Embryonic facial prominence (tissue), 1 donor: ENCODE measurements at regions not wholly inside any gene's neighbourhood (a gene's known extent, or its start where the extent isn't known, plus 50 kb on each side); places are given as distances from the start of the nearest gene placed in this dataset.

Experiments
- DNase-seq: peaks from one replicate; pipeline ENCODE4 v3.0.0-alpha.2; 2016; ENCODE audit errors: extremely low spot score

DNA sequence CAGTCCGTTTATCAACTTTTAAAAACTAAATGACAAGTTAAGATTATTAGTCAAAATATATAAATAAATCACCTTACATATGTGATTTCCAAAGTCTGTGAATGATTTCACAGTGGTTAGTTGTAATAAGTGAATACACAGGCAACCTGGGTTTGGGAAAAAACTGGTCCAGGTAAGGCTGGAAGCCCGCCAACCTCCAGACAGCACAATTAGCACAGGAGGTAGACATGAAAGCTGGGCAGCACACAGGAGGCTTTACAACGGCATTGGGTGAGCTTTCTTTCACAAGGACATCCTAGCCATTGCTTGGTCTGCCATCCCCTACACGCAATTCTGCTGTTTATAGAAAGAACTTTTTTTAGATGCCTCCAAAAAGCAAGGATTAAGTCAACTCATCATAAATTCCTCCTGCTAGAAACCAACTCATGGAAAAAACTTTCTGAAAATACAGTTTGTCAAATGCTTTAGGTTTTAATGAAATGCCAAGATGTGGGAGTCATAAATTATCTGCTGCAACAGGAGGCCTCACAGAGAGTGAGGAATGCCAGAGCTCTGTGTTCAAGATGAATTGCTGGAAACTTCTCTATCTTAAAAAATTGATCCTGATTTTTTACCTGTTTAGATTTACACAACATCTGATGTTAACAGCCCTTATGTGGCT lies 346.8 kb upstream of the NFE2L3 start:
- no peak for DNase-seq

DNA sequence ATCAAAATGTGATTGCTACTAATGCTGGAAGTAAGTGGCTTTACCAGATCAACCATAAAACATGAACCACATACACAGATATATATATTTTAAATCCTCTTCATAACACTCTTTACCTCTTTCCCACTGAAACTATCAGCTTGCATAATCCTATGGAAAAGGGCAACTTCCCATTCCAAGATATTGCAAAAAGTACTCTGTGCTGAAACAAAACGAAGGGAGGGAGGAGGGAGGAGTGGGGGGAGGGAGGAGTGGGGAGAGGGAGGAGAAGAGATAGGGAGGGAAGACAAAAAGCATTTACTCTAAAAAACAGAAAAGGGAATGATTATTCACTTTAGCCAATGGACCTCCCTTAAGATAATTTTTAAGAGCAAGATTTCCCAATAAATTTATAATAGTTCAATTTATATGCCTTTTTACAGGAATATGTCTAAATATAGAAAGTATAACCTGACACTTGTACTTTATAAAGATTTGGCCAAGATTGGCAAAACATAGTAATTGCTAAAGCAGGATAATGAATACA lies 344.8 kb upstream of the NFE2L3 start:
- DNase-seq: no peak

- no peak for DNase-seq
Observed at GRCh38 chr7:25809441-25809840, 342.6 kb upstream of the NFE2L3 start.

GRCh38 chr7:25812086-25812850 lies 339.7 kb upstream of the NFE2L3 start:
- no peak for DNase-seq

DNA sequence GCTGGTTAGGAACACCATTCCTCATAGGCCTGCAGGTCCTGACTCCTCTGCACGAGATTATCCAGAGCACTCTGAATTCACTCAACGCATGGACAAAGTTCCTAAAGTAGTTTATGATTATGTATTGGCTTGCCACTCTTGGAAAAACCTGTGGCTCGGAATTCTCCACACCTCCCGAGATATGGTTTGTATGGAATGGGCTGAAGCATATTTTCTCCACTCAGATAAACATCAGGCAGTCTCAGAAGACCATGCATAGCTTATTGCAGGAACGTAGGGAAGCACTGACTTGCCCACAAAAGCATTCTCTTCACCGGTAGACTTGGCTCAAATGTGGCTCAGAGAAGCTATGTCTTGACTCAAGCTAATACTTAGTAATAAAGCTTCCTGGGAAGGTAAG lies 338.6 kb upstream of the NFE2L3 start:
- DNase-seq: no peak

GRCh38 chr7:25815711-25816110 lies 336.3 kb upstream of the NFE2L3 start:
- no peak for DNase-seq

GRCh38 chr7:25820432-25821040 lies 331.5 kb upstream of the NFE2L3 start:
- DNase-seq: no peak

GRCh38 chr7:25821225-25821624 lies 330.8 kb upstream of the NFE2L3 start:
- no peak for DNase-seq

GRCh38 chr7:25822823-25823222 lies 329.2 kb upstream of the NFE2L3 start:
- DNase-seq: no peak

- DNase-seq: no peak
Observed at GRCh38 chr7:25823571-25823970, 328.4 kb upstream of the NFE2L3 start.

DNA sequence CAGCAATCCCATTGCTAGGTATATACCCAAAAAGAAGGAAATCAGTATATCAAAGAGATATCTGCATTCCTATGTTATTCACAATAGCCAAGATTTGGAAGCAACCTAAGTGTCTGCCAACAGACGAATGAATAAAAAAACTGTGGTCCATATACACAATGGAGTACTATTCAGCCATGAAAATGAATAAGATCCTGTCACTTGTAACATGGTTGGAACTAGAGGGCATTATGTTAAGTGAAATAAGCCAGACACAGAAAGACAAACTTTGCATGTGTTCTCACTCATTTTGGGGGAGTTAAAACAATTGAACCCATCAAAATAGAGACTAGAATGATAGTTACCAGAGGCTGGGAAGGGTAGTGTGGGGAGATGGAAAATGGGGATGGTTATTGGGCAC lies 323.5 kb upstream of the NFE2L3 start:
- DNase-seq: no peak

GRCh38 chr7:25829663-25830062 lies 322.3 kb upstream of the NFE2L3 start:
- no peak for DNase-seq

DNA sequence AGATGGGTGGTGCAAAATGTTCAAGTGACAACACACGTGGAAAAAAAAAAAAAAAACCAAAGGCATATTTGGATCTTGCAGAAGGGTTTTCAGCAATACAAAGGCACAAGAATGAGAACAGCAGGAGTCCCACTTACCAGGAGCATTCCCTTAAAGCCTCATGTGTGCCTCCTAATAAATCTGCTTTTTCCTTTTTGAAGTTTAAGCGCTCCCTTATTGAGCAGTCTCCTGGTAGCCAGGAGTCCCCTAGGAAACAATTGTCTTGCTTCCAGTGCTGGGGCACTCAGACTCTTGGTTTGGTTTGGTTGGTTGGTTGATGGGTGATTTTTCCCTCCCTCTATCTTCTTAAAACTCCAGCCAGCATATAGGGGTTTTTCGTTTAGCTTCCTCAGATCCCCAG lies 321.8 kb upstream of the NFE2L3 start:
- no peak for DNase-seq

DNA sequence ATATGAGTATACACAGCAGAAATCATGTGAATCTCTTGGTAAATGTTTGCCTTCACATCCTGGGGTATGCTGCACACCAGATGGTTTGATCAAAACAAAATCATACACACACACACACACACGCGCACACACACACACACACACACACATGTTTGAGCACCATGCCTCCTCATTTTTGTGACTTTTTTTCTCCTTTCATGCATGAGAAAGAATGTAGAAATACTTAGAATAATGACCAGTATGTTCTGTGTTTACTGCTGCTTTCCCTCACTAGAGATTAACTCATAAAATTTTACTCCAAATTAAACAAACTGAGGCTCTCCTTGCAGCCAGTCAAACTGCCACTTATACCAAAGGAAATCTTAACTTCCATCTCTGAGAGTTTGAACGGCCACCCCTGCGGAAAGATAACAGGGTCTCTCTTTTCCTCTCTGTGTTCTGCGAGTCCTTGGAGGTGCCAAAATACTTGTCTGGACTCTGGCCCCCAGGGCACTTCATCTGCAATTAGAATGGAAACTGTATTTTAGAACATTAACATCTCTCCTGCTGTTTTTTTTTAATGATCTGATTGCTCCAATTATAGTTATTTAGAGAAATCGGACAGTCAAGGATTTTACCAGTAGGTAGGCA lies 320.8 kb upstream of the NFE2L3 start:
- no peak for DNase-seq

DNA sequence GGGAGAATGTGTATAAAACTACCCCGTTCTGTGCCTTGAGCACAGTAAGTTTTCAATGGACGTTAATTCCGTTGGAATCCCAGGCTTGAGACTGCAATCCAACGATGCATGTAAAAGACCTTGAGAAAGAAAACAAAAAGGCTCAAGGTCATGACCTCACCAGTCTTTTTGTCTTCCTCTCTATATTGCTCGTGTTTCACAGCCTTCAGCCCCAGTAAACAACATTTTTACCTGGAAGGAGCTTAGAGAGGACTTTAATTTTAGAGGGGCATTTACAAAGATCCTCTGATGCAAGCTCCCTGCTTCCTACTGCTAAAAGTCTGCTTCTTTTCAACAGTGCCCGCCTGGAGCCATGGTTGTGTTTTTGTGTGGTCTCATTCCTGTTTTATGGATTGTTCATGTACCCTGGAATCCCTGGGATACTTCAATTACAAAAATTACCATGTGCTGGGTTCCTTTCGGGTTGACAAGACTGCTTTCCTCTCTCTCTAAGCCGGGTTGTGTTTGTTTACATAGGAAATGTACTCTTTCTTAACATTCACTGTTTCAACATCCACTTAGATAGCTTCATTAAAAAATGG lies 320.1 kb upstream of the NFE2L3 start:
- DNase-seq: no peak

DNA sequence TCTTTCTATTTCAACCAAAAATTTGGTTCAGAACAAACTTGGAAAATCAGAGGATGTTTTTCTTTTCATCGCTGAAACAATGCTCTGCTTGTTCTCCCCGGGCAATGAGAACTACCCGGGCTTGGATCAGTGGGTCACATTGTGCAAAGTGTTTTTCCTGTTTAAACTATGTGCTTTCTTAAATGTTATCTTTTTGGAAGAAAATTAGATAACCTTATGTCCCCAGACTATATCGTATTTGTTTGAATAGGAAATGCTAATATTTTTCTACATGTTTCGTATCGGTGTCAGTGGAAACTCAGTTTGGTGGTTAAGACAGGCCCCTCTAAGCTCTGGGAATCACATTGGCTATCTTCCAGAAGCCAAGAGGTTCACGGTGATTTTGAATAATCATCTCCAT lies 319.5 kb upstream of the NFE2L3 start:
- DNase-seq: no peak

DNA sequence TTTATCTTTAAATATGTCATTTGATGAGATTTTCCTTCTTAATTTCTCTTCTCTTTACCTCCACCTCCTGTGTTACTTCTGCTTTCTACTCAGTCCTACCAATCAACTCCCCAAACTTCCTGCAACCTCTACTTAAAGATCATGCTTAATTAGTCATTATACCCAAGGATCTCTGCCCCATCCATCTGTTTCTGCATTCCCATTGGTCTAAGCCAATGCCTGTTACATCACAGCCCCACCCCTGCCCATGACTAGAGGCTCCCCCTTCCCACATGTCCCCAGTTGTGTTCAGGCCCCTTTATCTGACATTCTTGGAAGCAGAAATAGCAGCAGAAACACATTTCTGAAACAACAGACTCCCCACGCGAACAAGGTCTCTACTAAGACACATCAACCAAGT lies 319.1 kb upstream of the NFE2L3 start:
- DNase-seq: no peak

DNA sequence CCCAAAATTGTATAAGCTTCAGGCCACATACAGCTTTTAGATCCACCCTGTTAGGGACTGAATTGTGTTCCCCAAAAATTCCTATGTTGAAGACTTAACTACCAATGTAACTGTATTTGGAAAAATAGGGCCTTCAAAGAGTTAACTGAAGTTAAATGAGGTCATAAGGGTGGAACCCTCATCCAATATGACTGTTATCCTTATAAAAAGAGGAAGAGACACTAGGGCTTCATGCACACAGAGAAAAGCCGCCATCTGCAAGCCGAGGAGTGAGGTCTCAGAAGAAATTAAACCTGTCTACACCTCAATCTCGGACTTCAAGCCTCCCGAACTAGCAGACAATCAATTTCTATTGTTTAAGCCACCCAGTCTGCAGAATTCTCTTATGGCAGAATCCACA lies 317.9 kb upstream of the NFE2L3 start:
- no peak for DNase-seq

GRCh38 chr7:25835197-25835596 lies 316.8 kb upstream of the NFE2L3 start:
- DNase-seq: no peak

- DNase-seq: no peak
Observed at GRCh38 chr7:25839084-25839769, 312.8 kb upstream of the NFE2L3 start.

GRCh38 chr7:25840209-25840792 lies 311.7 kb upstream of the NFE2L3 start:
- DNase-seq: no peak
